ENCODE measurements at regions not wholly inside any gene's neighbourhood (a gene's known extent, or its start where the extent isn't known, plus 50 kb on each side); places are given as distances from the start of the nearest gene placed in this dataset.
"Not testable (repeated sequence)": the region's sequence is repeated elsewhere in the genome, so short reads cannot be mapped to it uniquely, and the experiment has no call there.

DNA sequence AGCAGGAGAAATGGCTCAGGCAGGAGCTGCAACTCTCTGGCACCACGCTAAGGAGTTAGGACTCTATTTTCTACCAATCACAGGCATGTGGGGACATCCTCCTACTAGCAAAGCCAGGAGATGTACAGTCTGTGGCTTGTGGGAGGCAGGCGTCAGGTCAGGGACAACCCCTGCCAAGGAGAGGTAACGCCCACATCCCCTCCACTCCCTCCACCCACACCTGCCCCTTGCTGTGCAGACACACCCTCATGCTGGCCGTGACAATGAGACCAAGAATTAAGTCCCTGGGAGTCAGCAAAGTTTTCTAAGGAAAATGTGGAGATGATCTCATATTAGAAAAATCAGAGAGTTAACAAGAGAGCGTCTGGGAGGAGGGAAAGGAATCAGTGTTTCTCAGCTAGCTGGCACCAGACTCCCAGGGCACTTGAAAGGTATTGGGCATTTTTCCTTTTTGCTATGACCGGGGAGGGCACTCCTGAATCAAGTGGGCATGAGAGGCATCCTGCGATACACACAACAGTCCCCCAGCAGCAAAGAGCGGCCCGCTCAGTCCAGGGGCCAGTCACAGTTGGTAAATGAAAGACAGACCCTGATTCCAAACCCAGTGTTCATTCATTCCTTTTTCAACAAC, 87.3 kb upstream of the RPL38 start:
- ATAC-seq (no peak), DNase-seq (no peak)
- Mint-ChIP-seq H3K9me3 (no peaks in the 10 kb centered on the region), H3K27ac (no peak overlapping the region), H3K4me3 (no peak overlapping the region), H3K4me1 (no peaks in the 10 kb centered on the region), H3K27me3 (peaks cover 29% of the 10 kb centered on the region)

GRCh38 chr17:74117087-74117698, 86.3 kb upstream of the RPL38 start:
- Mint-ChIP-seq H3K9me3 (no peaks in the 10 kb centered on the region), H3K27ac (no peak overlapping the region), H3K27me3 (peaks cover 29% of the 10 kb centered on the region), H3K4me3 (no peak overlapping the region), H3K4me1 (no peaks in the 10 kb centered on the region)
- ATAC-seq (no peak), DNase-seq (no peak)

DNA sequence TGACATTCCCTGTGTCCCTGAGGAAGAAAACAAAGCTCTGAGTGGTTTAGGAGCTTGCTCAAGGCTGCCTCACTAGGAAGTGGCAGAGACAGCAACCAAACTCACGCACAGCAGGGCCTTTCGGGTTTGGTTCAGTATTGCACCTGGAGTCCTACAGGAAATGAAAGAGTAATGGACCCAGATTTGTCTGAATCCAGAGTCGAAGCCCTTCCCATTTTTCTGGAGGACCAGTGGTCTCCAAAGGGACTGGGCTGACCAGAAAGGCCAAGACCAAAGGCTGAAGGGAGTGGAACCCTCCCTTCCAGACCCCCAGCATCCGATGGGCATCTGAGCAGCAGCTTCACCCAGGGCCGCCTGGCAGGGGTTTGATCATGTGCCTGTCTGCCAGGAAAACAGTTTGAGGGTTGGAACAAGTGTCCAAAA, 85.5 kb upstream of the RPL38 start:
- ATAC-seq (no peak), DNase-seq (no peak)
- Mint-ChIP-seq H3K27me3 (peaks cover 29% of the 10 kb centered on the region), H3K4me1 (no peaks in the 10 kb centered on the region), H3K4me3 (no peak overlapping the region), H3K27ac (no peak overlapping the region), H3K9me3 (no peaks in the 10 kb centered on the region)

- H3K27me3 Mint-ChIP-seq: peaks cover 29% of the 10 kb centered on the region
- ATAC-seq: no peak
Measured at GRCh38 chr17:74118504-74118903, 85.0 kb upstream of the RPL38 start.

DNA sequence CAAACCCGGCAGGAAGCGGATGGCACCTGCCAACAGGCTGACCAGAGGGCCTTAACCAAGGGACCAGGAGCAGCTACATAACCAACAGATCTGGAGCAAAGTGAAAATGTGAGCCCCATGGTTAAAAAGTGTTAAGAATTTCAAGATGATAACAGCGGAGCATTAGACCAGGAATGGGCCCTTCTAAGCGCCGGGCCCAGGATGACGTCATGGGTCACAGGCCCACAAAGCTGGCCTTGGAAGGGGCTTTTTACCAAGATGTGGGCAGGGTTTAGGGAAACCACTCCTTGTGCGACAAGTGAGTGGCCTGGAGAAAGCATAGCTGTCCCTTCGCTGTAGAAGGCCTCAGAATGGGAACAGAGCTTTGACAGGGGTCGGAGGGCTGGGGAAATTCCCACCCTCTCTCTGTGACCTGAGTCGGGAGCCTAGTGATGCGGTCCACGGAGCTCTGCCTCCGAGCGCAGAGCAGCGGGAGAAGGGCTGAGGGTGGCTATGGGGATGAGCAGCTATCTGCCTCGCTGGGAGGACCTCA, 84.4 kb upstream of the RPL38 start:
- Mint-ChIP-seq H3K4me3 (no peak overlapping the region), H3K27me3 (peaks cover 29% of the 10 kb centered on the region), H3K4me1 (no peaks in the 10 kb centered on the region), H3K9me3 (no peaks in the 10 kb centered on the region), H3K27ac (no peak overlapping the region)
- ATAC-seq: no peak
- DNase-seq: no peak

More at GRCh38 chr17:74118504-74118903, 85.0 kb upstream of the RPL38 start:
- H3K9me3 Mint-ChIP-seq: no peaks in the 10 kb centered on the region
- no peak for DNase-seq
- no peak overlapping the region for H3K27ac Mint-ChIP-seq
- no peak overlapping the region for H3K4me3 Mint-ChIP-seq
- H3K4me1 Mint-ChIP-seq: no peaks in the 10 kb centered on the region

DNA sequence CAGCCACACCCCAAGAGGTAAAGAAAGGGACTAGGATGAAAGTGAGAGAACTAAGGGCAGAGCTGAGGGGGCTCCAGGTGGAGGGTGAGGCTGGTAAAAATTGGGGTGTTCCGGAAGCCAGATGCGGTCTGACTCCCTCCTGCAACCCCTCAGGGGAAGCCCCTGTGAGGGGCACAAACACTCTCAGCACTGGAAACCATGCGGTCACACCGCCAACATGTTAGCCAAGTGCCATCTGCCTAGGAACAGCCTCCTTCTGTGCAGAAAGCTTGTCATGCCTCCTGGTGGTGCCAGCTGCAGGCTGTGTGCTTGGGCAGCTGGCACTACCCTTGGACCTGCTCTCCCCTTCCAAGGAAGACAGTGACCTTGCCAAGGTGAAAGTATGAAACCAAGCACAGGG, 83.5 kb upstream of the RPL38 start:
- Mint-ChIP-seq H3K27ac (no peak overlapping the region), H3K4me3 (no peak overlapping the region), H3K4me1 (no peaks in the 10 kb centered on the region), H3K9me3 (no peaks in the 10 kb centered on the region), H3K27me3 (peaks cover 32% of the 10 kb centered on the region)
- no peak for ATAC-seq
- no peak for DNase-seq

- no peaks in the 10 kb centered on the region for H3K4me1 Mint-ChIP-seq
- no peak overlapping the region for H3K4me3 Mint-ChIP-seq
- DNase-seq (no peak), ATAC-seq (no peak)
- H3K27ac Mint-ChIP-seq: no peak overlapping the region
- H3K27me3 Mint-ChIP-seq: peaks cover 28% of the 10 kb centered on the region
- no peaks in the 10 kb centered on the region for H3K9me3 Mint-ChIP-seq
Measured at GRCh38 chr17:74123350-74123749, 80.1 kb upstream of the RPL38 start.

- no peak for DNase-seq
- Mint-ChIP-seq H3K9me3 (no peaks in the 10 kb centered on the region), H3K4me1 (no peaks in the 10 kb centered on the region), H3K27ac (no peak overlapping the region), H3K27me3 (peaks cover 33% of the 10 kb centered on the region), H3K4me3 (no peak overlapping the region)
- ATAC-seq: no peak
Measured at GRCh38 chr17:74123866-74124444, 79.5 kb upstream of the RPL38 start.

DNA sequence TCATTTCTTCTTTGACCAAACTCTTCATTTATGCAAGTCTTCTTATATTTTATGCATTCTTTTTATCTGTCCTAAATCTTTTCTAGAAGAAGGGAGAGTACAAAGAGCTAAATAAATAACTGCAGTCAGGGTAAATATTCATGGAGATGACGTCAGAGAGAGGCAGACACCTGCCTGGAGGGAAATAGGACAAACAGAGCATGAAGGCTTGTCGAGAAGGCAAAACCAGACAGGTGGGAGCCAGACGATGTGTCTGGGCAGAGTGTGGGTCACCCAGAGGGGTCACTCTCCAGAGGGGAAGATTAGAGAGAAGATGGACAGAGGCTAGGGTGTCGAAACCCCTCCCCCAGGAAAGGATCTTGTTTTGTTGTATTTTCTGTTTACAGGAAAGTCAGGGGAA, 78.3 kb upstream of the RPL38 start:
- ATAC-seq: no peak
- Mint-ChIP-seq H3K27me3 (peaks cover 34% of the 10 kb centered on the region), H3K9me3 (no peaks in the 10 kb centered on the region), H3K4me1 (no peaks in the 10 kb centered on the region), H3K27ac (no peak overlapping the region), H3K4me3 (no peak overlapping the region)
- DNase-seq: no peak

GRCh38 chr17:74126179-74126900, 77.1 kb upstream of the RPL38 start:
- DNase-seq (no peak), ATAC-seq (no peak)
- no peaks in the 10 kb centered on the region for H3K9me3 Mint-ChIP-seq
- H3K4me3 Mint-ChIP-seq: no peak overlapping the region
- no peaks in the 10 kb centered on the region for H3K4me1 Mint-ChIP-seq
- H3K27ac Mint-ChIP-seq: no peak overlapping the region
- H3K27me3 Mint-ChIP-seq: peaks cover 45% of the 10 kb centered on the region

- Mint-ChIP-seq H3K4me1 (no peaks in the 10 kb centered on the region), H3K9me3 (no peaks in the 10 kb centered on the region), H3K27me3 (peaks cover 50% of the 10 kb centered on the region), H3K4me3 (no peak overlapping the region), H3K27ac (no peak overlapping the region)
- DNase-seq (no peak), ATAC-seq (no peak)
Measured at GRCh38 chr17:74126959-74127358, 76.5 kb upstream of the RPL38 start.

DNA sequence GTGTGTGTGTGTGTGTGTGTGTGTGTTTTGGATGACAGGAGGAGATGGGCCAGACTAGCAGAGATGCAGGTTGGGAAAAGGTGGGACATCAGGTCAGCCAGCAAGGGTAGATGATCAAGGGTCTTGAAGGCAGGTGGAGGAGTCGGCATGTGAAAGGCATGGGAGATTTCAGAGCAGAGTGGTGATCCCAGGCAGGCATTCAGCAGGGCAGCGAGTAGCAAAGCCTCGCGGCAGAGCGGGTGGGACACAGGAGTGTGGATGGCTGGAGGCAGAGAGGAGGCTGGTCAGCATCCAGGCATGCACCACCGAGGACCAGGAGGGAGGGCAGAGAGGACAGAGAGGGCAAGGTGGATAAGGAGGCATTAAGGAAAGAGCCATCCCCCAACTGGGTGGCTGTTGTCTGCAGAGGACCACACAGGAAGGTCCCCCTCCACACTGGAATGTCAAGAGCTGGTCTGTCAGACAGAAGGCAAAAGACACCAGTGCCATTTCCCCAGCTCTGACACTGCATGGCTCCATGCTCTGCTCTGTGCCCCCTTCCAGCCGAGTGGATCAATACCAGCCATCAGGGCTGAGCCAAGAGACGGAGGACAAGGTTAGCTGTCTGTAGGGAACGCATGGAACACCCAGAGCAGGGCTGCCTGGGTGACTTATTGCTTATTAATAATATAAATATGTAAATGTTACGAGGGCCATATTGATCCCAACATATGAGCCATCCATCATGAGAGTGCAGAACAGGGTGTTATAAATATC, 74.8 kb upstream of the RPL38 start:
- H3K27me3 Mint-ChIP-seq: peaks cover 61% of the 10 kb centered on the region
- peak overlapping the region in 1 of 2 donors; percentile 68 for H3K27ac Mint-ChIP-seq
- no peak overlapping the region for H3K4me3 Mint-ChIP-seq
- H3K9me3 Mint-ChIP-seq: no peaks in the 10 kb centered on the region
- DNase-seq: no peak
- ATAC-seq: no peak
- H3K4me1 Mint-ChIP-seq: no peaks in the 10 kb centered on the region

DNA sequence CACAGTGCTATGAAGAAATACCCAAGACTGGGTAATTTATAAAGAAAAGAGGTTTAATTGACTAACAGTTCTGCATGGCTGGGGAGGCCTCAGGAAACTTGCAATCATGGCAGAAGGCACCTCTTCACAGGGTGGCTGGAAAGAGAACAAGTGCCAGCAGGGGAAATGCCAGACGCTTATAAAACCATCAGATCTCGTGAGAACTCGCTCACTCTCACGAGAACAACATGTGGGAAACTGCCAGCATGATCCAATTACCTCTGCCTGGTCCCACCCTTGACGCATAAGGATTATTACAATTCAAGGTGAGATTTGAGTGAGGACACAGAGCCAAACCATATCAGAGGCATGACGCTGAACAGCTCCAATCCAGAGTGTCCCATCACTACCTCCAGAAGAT, 73.7 kb upstream of the RPL38 start:
- not testable (repeated sequence) for DNase-seq, H3K4me3 Mint-ChIP-seq, H3K27ac Mint-ChIP-seq, H3K4me1 Mint-ChIP-seq, H3K9me3 Mint-ChIP-seq, ATAC-seq
- H3K27me3 Mint-ChIP-seq: peaks cover 59% of the 10 kb centered on the region

DNA sequence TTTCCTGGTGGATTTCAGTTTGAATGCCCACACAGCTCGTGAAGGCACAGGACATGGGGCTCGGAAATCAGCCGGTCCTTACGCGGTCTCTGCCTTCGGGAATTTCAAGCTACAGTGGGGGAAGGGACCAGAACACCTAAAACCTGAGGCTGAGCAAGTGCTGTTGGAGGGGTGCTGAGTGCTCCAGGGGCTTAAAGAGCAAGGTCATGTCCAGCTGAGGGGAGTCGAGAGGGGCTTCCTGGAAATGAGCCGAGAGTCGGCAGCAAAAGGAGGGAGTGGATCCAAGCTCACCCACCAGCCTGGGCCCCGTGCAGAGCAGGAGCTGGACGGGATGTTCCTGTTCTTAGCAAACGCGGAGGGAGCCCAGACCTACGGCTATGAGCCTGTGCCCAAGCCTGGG, 73.2 kb upstream of the RPL38 start:
- DNase-seq (no peak), ATAC-seq (no peak)
- H3K27me3 Mint-ChIP-seq: peaks cover 55% of the 10 kb centered on the region
- H3K4me3 Mint-ChIP-seq: no peak overlapping the region
- no peaks in the 10 kb centered on the region for H3K9me3 Mint-ChIP-seq
- H3K4me1 Mint-ChIP-seq: no peaks in the 10 kb centered on the region
- H3K27ac Mint-ChIP-seq: no peak overlapping the region

DNA sequence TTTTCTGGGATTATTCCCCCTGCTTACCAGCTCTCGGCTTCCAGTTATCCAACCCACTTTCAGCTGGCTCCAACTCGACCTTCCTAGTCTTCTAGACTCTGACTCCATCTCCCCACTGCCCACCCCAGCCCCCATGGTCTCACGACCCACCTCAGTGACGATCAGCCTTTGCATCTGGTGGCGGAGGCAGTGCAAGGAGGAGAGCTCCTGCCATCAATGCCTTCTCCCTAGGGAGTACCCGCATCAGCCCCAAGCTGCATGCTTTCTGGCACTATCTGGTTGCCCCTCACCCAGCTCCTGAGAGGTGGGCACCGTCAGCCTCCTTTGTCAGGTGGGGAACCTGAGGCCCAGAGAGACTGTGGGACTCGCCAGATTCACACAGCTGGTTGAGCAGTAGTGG, 72.6 kb upstream of the RPL38 start:
- Mint-ChIP-seq H3K9me3 (no peaks in the 10 kb centered on the region), H3K27ac (no peak overlapping the region), H3K4me3 (no peak overlapping the region), H3K27me3 (peaks cover 61% of the 10 kb centered on the region), H3K4me1 (no peaks in the 10 kb centered on the region)
- DNase-seq: no peak
- no peak for ATAC-seq
